Common myeloid progenitor, CD34-positive (primary cell): ENCODE measurements at regions not wholly inside any gene's neighbourhood (a gene's known extent, or its start where the extent isn't known, plus 50 kb on each side); places are given as distances from the start of the nearest gene placed in this dataset.
A peak's percentile ranks its signal among the peaks of the same experiment; 100 is the strongest.

Experiments
- CTCF ChIA-PET: fragments of 350-600 bp; sonication (Branson Sonifier 250); formaldehyde crosslinking; loops from one replicate; lab custom pipeline; 2021; ENCODE audit warnings: antibody characterized with exemption; lab: Charles Lee
- POLR2A ChIA-PET: fragments of 350-600 bp; sonication (Branson Sonifier 250); formaldehyde crosslinking; loops from one replicate; lab custom pipeline; 2021; ENCODE audit warnings: antibody characterized with exemption; lab: Charles Lee
- DNase-seq, 3 donors: peaks; one replicate each; pipeline versions ENCODE4 v3.0.0 to v3.0.0-alpha.2; 2013
- H3K27ac ChIP-seq, 2 experiments: 1 replicate in 1 of 2; 2 replicates in 1 of 2; pipeline ENCODE4 v1.7.0; 2013; ENCODE audit warnings: inconsistent platforms in 2 of 2, low read length in 2 of 2, mild to moderate bottlenecking in 2 of 2, low read depth in 1 of 2, moderate library complexity in 1 of 2; ENCODE audit not compliant: severe bottlenecking in 2 of 2, insufficient read depth in 1 of 2, poor library complexity in 1 of 2
- H3K27me3 ChIP-seq, 5 experiments: replicated peaks in 2 of 5; 1 replicate in 3 of 5; 2 replicates in 2 of 5; pipeline versions ENCODE4 v1.6.1 to v1.7.0; 2013; ENCODE audit warnings: low read length in 4 of 5, mild to moderate bottlenecking in 2 of 5, moderate library complexity in 2 of 5, inconsistent platforms in 1 of 5; ENCODE audit not compliant: insufficient read depth in 5 of 5, control insufficient read depth in 4 of 5
- H3K36me3 ChIP-seq, 4 experiments: 1 replicate in 2 of 4; 2 replicates in 2 of 4; pipeline versions ENCODE4 v1.6.1 to v1.7.0; 2013; ENCODE audit warnings: low read length in 3 of 4, control low read depth in 1 of 4, mild to moderate bottlenecking in 1 of 4; ENCODE audit not compliant: control insufficient read depth in 4 of 4, insufficient read depth in 4 of 4
- H3K4me1 ChIP-seq, 4 experiments: 1 replicate in 3 of 4; 2 replicates in 1 of 4; pipeline versions ENCODE4 v1.6.1 to v1.7.1; 2013; ENCODE audit warnings: low read length in 3 of 4, mild to moderate bottlenecking in 3 of 4, control low read depth in 1 of 4, inconsistent platforms in 1 of 4, moderate library complexity in 1 of 4; ENCODE audit not compliant: control insufficient read depth in 4 of 4, insufficient read depth in 4 of 4; ENCODE audit errors: control extremely low read depth in 1 of 4
- H3K4me3 ChIP-seq, 7 experiments: 1 replicate in 4 of 7; 2 replicates in 3 of 7; pipeline versions ENCODE4 v1.5.1 to v1.7.0; 2013; ENCODE audit warnings: mild to moderate bottlenecking in 7 of 7, low read length in 6 of 7, moderate library complexity in 6 of 7, inconsistent platforms in 2 of 7, low read depth in 2 of 7, control low read depth in 1 of 7; ENCODE audit not compliant: insufficient read depth in 4 of 7, control insufficient read depth in 1 of 7; ENCODE audit errors: extremely low read depth in 1 of 7
- H3K9me3 ChIP-seq, 5 experiments: 1 replicate in 4 of 5; 2 replicates in 1 of 5; pipeline versions ENCODE4 v1.6.1 to v1.7.1; 2013; ENCODE audit warnings: low read length in 4 of 5, mild to moderate bottlenecking in 2 of 5, inconsistent platforms in 1 of 5, low read depth in 1 of 5, moderate library complexity in 1 of 5; ENCODE audit not compliant: control insufficient read depth in 4 of 5, insufficient read depth in 2 of 5; ENCODE audit errors: control extremely low read depth in 1 of 5
- WGBS: methylation state at CpG from one replicate; pipeline ENCODE4 v1.1.5; 2013; ENCODE audit not compliant: insufficient coverage; 5-methylcytosine and 5-hydroxymethylcytosine counted together

DNA sequence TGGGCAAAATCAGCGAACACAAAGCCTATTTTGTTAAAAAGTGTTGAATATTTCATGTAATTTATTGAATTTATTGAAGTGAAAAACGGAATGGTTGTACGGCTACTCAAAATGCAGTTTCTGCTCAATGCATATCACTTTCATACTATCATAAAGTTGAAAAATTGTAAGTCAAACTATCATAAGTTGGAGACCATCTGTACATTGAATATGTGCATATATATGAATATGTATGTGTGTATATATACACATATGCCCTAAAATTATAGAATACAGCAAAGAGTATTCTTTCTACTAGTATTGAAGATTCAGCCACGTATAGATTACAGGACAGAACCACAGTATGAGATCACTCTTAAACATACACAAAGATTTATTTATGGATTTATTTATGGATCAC, 499.0 kb upstream of the SULF2 start:
- no peak overlapping the region for H3K27ac ChIP-seq
- WGBS: no CpG with 5 or more reads among the region's 4 CpGs
- CTCF ChIA-PET: no interaction called here

GRCh38 chr20:48283470-48284110, 498.3 kb upstream of the SULF2 start:
- H3K27ac ChIP-seq: no peak overlapping the region
- ChIA-PET POLR2A (no interaction called here), CTCF (no interaction called here)
- H3K27me3 ChIP-seq: peaks cover 0 to 12% (median 3%) of the 10 kb centered on the region in 5 experiments
- no peaks in the 10 kb centered on the region for H3K4me1 ChIP-seq
- H3K36me3 ChIP-seq: no peaks in the 10 kb centered on the region
- H3K4me3 ChIP-seq: no peak overlapping the region
- DNase-seq: no peak
- 73% methylated on average over 12 of the region's 13 CpGs for WGBS
- H3K9me3 ChIP-seq: peaks cover 0 to 3% (median 0%) of the 10 kb centered on the region in 5 experiments

More for the DNA sequence above, 499.0 kb upstream of the SULF2 start:
- Histone ChIP-seq H3K4me3 (no peak overlapping the region), H3K9me3 (peaks cover 0 to 3% (median 0%) of the 10 kb centered on the region in 5 experiments), H3K36me3 (no peaks in the 10 kb centered on the region), H3K4me1 (no peaks in the 10 kb centered on the region), H3K27me3 (peaks cover 0 to 14% (median 3%) of the 10 kb centered on the region in 5 experiments)
- POLR2A ChIA-PET: no interaction called here
- DNase-seq: no peak

- peaks cover 0 to 3% (median 0%) of the 10 kb centered on the region in 5 experiments for H3K9me3 ChIP-seq
- POLR2A ChIA-PET: no interaction called here
- no peaks in the 10 kb centered on the region for H3K36me3 ChIP-seq
- H3K27me3 ChIP-seq: peaks cover 0 to 10% (median 3%) of the 10 kb centered on the region in 5 experiments
- 95% methylated on average over 4 of the region's 4 CpGs for WGBS
- DNase-seq: no peak
- H3K4me3 ChIP-seq: no peak overlapping the region
- no peak overlapping the region for H3K27ac ChIP-seq
- CTCF ChIA-PET: no interaction called here
- no peaks in the 10 kb centered on the region for H3K4me1 ChIP-seq
These were observed 497.4 kb upstream of the SULF2 start for GRCh38 chr20:48282591-48283228.

GRCh38 chr20:48281501-48281900, 496.2 kb upstream of the SULF2 start:
- CTCF ChIA-PET: no interaction called here
- H3K4me1 ChIP-seq: no peaks in the 10 kb centered on the region
- H3K27ac ChIP-seq: no peak overlapping the region
- peaks cover 0 to 12% (median 3%) of the 10 kb centered on the region in 5 experiments for H3K27me3 ChIP-seq
- no peak overlapping the region for H3K4me3 ChIP-seq
- H3K36me3 ChIP-seq: no peaks in the 10 kb centered on the region
- DNase-seq: no peak
- peaks cover 0 to 3% (median 0%) of the 10 kb centered on the region in 5 experiments for H3K9me3 ChIP-seq
- WGBS: 88% methylated on average over 4 of the region's 4 CpGs
- POLR2A ChIA-PET: no interaction called here

GRCh38 chr20:48278961-48279481, 493.7 kb upstream of the SULF2 start:
- H3K36me3 ChIP-seq: no peaks in the 10 kb centered on the region
- no peak overlapping the region for H3K4me3 ChIP-seq
- 38% methylated on average over 2 of the region's 2 CpGs for WGBS
- H3K9me3 ChIP-seq: peaks cover 0 to 3% (median 0%) of the 10 kb centered on the region in 5 experiments
- DNase-seq: peak in 1 of 3 donors; percentile 1
- H3K27me3 ChIP-seq: peaks cover 0 to 14% (median 3%) of the 10 kb centered on the region in 5 experiments
- H3K27ac ChIP-seq: no peak overlapping the region
- CTCF ChIA-PET: interaction anchor here (0.8 kb wide), 1 partner anchor 31 kb away, joined by 3 read pairs; no protein-coding TSS in a partner anchor
- no peaks in the 10 kb centered on the region for H3K4me1 ChIP-seq
- POLR2A ChIA-PET: no interaction called here

DNA sequence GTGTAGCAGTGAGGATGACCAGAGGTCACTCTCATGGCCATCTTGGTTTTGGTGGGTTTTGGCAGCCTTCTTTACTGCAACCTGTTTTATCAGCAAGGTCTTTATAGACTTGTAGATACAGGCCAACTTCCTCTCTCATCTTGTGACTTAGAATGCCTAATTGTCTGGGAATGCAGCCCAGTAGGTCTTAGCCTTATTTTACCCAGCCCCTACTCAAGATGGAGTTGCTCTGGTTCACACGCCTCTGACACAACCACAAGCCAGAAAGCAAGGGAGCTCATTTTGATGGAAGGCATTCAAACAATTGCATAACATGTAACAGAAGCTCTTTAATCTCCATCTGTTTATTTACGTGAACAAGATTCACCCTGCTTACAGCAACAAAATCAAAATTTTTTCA, 492.0 kb upstream of the SULF2 start:
- no peak overlapping the region for H3K27ac ChIP-seq
- no peaks in the 10 kb centered on the region for H3K36me3 ChIP-seq
- no peaks in the 10 kb centered on the region for H3K4me1 ChIP-seq
- ChIA-PET CTCF (interaction anchor here (0.7 kb wide), 1 partner anchor 12 kb away, joined by 3 read pairs; no protein-coding TSS in a partner anchor), POLR2A (no interaction called here)
- peaks cover 0 to 2% (median 0%) of the 10 kb centered on the region in 5 experiments for H3K9me3 ChIP-seq
- WGBS: 100% methylated on average over 2 of the region's 2 CpGs
- no peak for DNase-seq
- H3K4me3 ChIP-seq: no peak overlapping the region
- H3K27me3 ChIP-seq: peaks cover 0 to 10% (median 3%) of the 10 kb centered on the region in 5 experiments

DNA sequence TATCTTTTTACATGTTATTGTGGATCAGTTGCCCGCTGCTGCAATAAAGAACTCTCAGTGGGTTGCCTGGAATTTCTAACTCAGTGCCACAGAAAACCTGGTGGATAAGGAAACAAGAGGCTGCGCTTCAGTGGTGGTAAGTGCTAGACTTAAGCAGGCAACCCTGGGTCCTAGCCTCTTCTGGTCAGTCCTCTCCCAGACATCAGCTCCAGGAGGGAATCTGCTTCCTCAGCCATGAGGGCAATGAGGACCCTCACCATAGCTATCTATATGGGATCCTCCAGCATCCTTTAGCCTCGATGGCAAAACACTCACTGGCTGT, 490.7 kb upstream of the SULF2 start:
- H3K27ac ChIP-seq: no peak overlapping the region
- H3K9me3 ChIP-seq: peaks cover 0 to 2% (median 0%) of the 10 kb centered on the region in 5 experiments
- ChIA-PET CTCF (no interaction called here), POLR2A (no interaction called here)
- DNase-seq: no peak
- H3K36me3 ChIP-seq: no peaks in the 10 kb centered on the region
- H3K4me1 ChIP-seq: no peaks in the 10 kb centered on the region
- peaks cover 0 to 14% (median 0%) of the 10 kb centered on the region in 5 experiments for H3K27me3 ChIP-seq
- no peak overlapping the region for H3K4me3 ChIP-seq
- WGBS: 71% methylated on average over 2 of the region's 3 CpGs
